Skeletal muscle tissue (tissue), 3 donors: ENCODE measurements at regions not wholly inside any gene's neighbourhood (a gene's known extent, or its start where the extent isn't known, plus 50 kb on each side); places are given as distances from the start of the nearest gene placed in this dataset.

Experiments
- H3K27ac ChIP-seq: one replicate; pipeline ENCODE4 v1.7.0; 2013; ENCODE audit warnings: mild to moderate bottlenecking, low read depth, low read length, inconsistent platforms
- H3K27me3 ChIP-seq, 3 donors: one replicate each; pipeline ENCODE4 v1.7.0; 2013; ENCODE audit warnings: low read length in 3 of 3; ENCODE audit not compliant: control insufficient read depth in 3 of 3, insufficient read depth in 3 of 3
- H3K36me3 ChIP-seq, 3 donors: one replicate each; pipeline ENCODE4 v1.7.0; 2013; ENCODE audit warnings: low read length in 3 of 3; ENCODE audit not compliant: control insufficient read depth in 3 of 3, insufficient read depth in 3 of 3
- H3K4me1 ChIP-seq, 3 donors: one replicate each; pipeline ENCODE4 v1.7.0; 2013; ENCODE audit warnings: low read length in 3 of 3, mild to moderate bottlenecking in 3 of 3; ENCODE audit not compliant: control insufficient read depth in 3 of 3, insufficient read depth in 3 of 3
- H3K4me3 ChIP-seq, 3 donors: one replicate each; pipeline ENCODE4 v1.7.0; 2013; ENCODE audit warnings: low read length in 3 of 3
- H3K9ac ChIP-seq, 3 donors: one replicate each; pipeline ENCODE4 v1.7.0; 2013; ENCODE audit warnings: low read length in 3 of 3, mild to moderate bottlenecking in 3 of 3, moderate library complexity in 2 of 3, low read depth in 1 of 3
- H3K9me3 ChIP-seq, 3 donors: one replicate each; pipeline ENCODE4 v1.7.0; 2013; ENCODE audit warnings: low read length in 3 of 3; ENCODE audit not compliant: control insufficient read depth in 3 of 3
- donor health status: Osteomylitis.

DNA sequence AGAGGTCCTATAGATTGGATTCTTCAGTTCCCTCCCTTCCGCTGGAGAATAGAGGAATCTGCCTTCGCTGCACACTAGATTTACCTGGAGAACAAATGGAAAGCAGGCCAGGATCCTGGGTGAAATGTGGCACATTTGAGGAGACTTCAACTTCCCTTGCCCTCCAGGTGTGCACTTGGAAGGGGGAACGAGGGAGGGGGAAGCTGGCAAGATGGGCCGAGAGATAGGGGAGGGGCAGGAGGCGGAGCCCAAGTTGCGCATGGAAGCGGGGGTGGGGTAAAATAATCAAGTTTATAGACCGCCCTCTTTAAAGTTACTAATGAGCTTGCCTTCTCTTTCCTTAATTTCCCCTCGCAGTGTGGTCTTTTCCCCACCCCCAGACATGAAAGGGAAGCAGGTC lies 155.7 kb upstream of the CAMK1G start:
- H3K27ac ChIP-seq, result no peak overlapping the region
- no peaks in the 10 kb centered on the region for H3K36me3 ChIP-seq
- H3K4me3 ChIP-seq, result no peak overlapping the region
- no peaks in the 10 kb centered on the region for H3K9me3 ChIP-seq
- H3K27me3 ChIP-seq, result peaks cover 0 to 5% (median 3%) of the 10 kb centered on the region in 3 donors
- H3K9ac ChIP-seq, result no peak overlapping the region
- H3K4me1 ChIP-seq, result no peaks in the 10 kb centered on the region

DNA sequence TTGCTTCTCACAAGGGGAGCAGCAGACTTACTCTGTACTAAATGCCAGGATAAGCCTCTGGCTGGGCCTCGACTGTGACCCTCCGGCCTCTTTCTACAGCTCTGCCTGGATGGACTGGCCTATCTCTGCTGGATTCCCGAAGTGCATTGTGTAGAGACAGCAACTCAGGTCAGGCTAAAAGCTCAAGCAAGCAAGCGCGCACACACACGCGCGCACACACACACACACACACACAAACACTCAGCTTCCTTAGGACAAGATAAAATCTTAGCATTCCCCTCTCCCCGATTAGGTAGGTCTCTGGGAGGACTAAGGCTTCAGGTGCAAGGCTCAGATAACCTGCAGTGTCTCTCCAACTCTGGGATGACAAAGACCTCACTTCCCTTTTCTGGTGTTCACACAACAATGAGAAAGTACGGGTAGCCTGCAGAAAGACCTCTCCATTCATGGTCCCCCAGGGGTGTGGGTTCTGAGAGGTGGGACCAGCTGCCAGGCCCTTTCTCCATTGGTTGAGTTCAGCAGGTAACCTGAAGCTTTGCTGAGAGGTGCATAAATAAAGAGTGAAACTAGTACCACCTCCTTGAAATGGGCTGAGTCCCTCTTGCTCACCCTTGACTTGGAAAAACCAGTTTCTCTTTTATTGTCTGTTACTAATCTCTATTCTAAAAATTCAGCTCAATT lies 155.1 kb upstream of the CAMK1G start:
- H3K36me3 ChIP-seq, result no peaks in the 10 kb centered on the region
- no peak overlapping the region for H3K9ac ChIP-seq
- no peak overlapping the region for H3K4me3 ChIP-seq
- H3K27ac ChIP-seq, result no peak overlapping the region
- no peaks in the 10 kb centered on the region for H3K4me1 ChIP-seq
- H3K27me3 ChIP-seq, result peaks cover 0 to 5% (median 3%) of the 10 kb centered on the region in 3 donors
- no peaks in the 10 kb centered on the region for H3K9me3 ChIP-seq

DNA sequence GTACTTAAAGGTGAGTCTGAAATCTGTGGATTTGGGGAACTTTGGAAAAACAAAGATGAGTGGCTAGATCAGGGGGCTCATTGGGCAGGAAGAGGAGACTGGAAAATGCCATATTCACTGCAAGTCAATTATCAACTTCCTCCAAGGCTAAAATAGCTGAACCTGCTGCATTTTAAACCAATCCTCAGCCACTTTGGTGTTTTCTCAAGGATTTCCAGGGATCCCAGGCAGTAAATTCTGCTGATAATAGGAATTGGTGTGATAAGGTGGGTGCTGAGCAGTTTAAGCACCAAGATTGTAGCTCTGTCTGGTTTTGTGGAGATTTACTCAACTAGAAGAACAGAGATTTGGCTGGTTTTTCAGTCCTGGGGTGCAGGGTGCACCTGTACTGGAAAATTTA lies 153.9 kb upstream of the CAMK1G start:
- no peak overlapping the region for H3K4me3 ChIP-seq
- H3K4me1 ChIP-seq, result no peaks in the 10 kb centered on the region
- H3K9me3 ChIP-seq, result no peaks in the 10 kb centered on the region
- H3K27me3 ChIP-seq, result peaks cover 0 to 8% (median 3%) of the 10 kb centered on the region in 3 donors
- H3K9ac ChIP-seq, result no peak overlapping the region
- H3K27ac ChIP-seq, result no peak overlapping the region
- no peaks in the 10 kb centered on the region for H3K36me3 ChIP-seq

DNA sequence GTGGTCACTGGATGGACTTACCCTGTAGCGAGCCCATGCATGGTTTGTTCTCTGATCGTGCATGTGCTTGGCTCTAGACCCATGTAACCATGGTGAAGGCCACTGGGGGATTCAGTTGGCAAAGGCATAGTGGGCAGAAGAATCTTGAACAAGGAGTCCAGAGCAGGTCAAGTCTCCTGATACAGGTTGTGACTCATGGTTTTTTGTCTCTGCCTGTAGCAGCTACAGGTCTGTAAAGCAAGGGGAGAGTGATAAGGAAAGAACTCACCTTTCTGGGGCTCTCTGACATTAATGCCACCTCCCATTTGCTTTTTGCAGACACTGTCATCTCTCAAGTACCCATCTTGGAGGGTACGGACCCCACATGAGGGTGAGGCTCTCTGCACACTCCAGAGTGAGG lies 153.4 kb upstream of the CAMK1G start:
- Histone ChIP-seq H3K27me3 (peaks cover 0 to 8% (median 3%) of the 10 kb centered on the region in 3 donors), H3K9ac (no peak overlapping the region), H3K9me3 (no peaks in the 10 kb centered on the region), H3K4me3 (no peak overlapping the region), H3K4me1 (no peaks in the 10 kb centered on the region), H3K36me3 (no peaks in the 10 kb centered on the region), H3K27ac (no peak overlapping the region)

DNA sequence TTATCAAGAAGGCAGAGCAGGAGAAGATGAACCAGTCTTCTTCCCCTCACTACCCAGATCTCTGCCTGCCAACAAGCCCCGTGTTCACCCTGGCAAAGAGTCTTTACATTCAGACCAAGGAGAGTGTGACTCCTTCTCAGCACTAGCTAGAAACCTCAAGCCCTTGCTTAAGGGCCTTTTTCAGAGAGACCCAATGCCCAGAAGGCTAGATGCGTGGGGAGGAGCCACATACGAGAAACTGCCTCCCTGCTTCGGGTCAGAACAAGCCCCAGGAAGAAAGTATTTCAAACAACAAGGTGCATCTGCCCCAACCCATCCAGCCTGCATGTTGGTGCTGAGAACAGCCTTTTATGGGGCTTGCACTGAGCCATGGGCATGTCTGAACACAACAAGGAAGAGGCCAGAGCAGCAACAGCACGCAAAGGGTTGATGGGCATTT lies 152.7 kb upstream of the CAMK1G start:
- Histone ChIP-seq H3K4me1 (no peaks in the 10 kb centered on the region), H3K4me3 (no peak overlapping the region), H3K9me3 (no peaks in the 10 kb centered on the region), H3K36me3 (no peaks in the 10 kb centered on the region), H3K9ac (no peak overlapping the region), H3K27ac (no peak overlapping the region), H3K27me3 (peaks cover 0 to 8% (median 2%) of the 10 kb centered on the region in 3 donors)

DNA sequence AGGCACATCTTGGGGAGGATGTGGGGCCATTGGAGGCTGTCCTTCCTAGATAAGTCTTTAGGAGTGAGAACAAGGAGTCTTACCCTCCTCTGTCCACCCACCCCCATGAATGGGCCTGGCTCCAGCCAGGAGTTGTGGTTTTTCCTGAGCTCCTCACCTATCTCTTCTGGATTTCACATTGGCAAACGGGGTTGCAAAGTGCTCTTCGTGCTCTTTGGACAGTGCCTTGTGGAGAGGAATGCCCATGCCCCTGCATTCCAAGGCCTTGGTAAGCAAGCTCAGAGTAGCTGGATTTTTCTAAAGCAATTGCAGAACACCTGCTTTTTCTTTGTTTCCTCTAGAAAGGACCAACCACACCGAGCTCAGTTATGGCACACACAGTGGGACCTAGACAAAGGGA lies 152.1 kb upstream of the CAMK1G start:
- no peaks in the 10 kb centered on the region for H3K4me1 ChIP-seq
- no peaks in the 10 kb centered on the region for H3K36me3 ChIP-seq
- no peak overlapping the region for H3K9ac ChIP-seq
- no peak overlapping the region for H3K4me3 ChIP-seq
- no peaks in the 10 kb centered on the region for H3K9me3 ChIP-seq
- peaks cover 0 to 8% (median 0%) of the 10 kb centered on the region in 3 donors for H3K27me3 ChIP-seq
- no peak overlapping the region for H3K27ac ChIP-seq

DNA sequence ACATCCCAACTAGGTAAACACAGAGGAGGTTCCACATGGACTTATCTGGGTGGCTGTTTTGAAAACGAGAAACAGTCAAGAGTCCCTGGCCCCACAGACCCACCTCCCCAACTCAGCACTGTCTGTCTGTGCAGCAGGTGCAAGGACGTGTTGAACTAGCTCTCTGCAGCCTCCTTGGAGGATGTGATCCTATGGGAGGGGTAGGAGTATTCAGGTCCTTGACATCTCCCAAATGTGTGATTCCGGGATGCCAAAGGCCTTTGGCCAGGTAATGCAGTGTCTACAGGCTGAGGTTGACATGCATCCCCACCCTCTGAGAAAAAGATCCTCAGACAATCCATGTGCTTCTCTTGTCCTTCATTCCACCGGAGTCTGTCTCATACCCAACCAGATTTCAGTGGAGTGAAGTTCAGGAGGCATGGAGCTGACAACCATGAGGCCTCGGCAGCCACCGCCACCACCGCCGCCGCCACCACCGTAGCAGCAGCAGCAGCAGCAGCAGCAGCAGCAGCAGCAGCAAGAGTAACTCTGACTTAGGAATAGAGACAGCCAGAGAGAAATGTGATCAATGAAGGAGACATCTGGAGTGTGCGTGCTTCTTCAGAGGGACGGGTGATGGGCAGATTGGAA lies 151.6 kb upstream of the CAMK1G start:
- Histone ChIP-seq H3K27me3 (peaks cover 0 to 8% (median 0%) of the 10 kb centered on the region in 3 donors), H3K4me1 (no peaks in the 10 kb centered on the region)

DNA sequence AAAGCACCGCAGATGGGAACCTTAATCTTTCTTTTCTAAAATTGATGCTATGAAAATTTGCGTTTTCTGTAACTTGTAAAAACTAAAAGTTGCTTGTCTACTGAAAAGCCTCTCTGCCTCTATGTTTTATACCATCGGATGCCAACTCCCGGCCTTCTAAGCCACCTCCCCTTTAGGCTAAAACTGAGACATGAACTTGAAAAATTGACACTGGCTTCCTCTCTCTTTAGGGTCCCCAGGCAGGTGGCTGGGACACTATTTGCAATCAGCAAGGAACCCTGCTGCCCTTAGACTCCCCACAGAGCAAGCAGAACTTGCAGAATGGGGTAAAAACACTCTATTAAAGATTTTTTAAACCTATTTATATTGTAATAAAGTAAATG lies 151.1 kb upstream of the CAMK1G start:
- Histone ChIP-seq H3K4me3 (no peak overlapping the region), H3K27me3 (peaks cover 0 to 8% (median 0%) of the 10 kb centered on the region in 3 donors), H3K36me3 (no peaks in the 10 kb centered on the region), H3K4me1 (no peaks in the 10 kb centered on the region), H3K9me3 (no peaks in the 10 kb centered on the region), H3K9ac (no peak overlapping the region), H3K27ac (no peak overlapping the region)

More for the DNA sequence above, 151.6 kb upstream of the CAMK1G start:
- Histone ChIP-seq H3K4me3 (no peak overlapping the region), H3K9me3 (no peaks in the 10 kb centered on the region), H3K27ac (no peak overlapping the region), H3K36me3 (no peaks in the 10 kb centered on the region), H3K9ac (no peak overlapping the region)

DNA sequence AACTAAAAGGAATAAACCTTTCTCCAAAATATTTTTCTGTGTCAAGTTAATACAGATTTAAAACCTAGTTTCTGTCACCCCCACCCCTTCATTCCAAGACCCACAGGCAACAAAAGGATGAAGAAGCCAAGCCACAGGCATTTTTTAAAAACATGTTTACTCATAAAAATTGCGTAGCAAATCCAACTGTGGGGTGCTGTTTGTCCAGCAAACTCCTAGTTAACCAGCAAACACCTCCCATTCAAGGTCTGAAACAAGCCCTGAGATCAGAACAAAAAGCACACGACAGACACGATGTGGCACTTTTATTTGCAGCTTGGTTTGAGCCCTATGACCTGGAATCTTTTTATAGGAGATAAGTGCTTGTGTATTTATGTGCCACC lies 149.9 kb upstream of the CAMK1G start:
- Histone ChIP-seq H3K36me3 (no peaks in the 10 kb centered on the region), H3K4me1 (no peaks in the 10 kb centered on the region), H3K9ac (no peak overlapping the region), H3K27ac (no peak overlapping the region), H3K4me3 (no peak overlapping the region), H3K9me3 (no peaks in the 10 kb centered on the region), H3K27me3 (peaks cover 0 to 5% (median 0%) of the 10 kb centered on the region in 3 donors)

DNA sequence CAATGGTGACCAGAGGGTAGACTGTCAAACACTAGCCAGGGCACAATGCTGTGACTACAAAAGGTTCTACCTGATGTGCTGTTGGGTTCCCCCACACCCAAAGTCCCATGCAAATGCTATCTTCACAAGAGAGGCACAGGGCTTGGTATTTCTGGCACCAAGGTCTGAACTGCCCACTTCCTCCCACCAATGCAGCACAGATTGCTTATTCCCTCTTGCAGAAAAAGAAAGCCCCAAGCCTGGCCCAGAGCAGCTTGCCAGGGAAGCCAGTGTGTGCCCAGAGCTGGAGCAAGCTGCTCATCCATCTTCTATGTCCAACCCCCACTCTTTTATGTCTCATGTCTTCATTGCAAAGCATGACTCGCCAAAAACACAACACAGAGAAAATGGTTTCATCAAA lies 149.4 kb upstream of the CAMK1G start:
- Histone ChIP-seq H3K4me3 (no peak overlapping the region), H3K27ac (no peak overlapping the region), H3K27me3 (peaks cover 0 to 5% (median 0%) of the 10 kb centered on the region in 3 donors), H3K36me3 (no peaks in the 10 kb centered on the region), H3K9me3 (no peaks in the 10 kb centered on the region), H3K9ac (no peak overlapping the region), H3K4me1 (no peaks in the 10 kb centered on the region)
